Thoracic aorta (tissue), 2 donors: ENCODE measurements at regions not wholly inside any gene's neighbourhood (a gene's known extent, or its start where the extent isn't known, plus 50 kb on each side); places are given as distances from the start of the nearest gene placed in this dataset.

Experiments
- ATAC-seq: fragments of 150-250 bp; one replicate; pipeline ENCODE4 v1.8.0; 2017; ENCODE audit warnings: low read depth; ENCODE audit not compliant: insufficient number of reproducible peaks, low FRiP score
- DNase-seq: peaks from one replicate; pipeline ENCODE4 v3.0.0-alpha.2; 2020; ENCODE audit warnings: low spot score
- H3K27ac ChIP-seq, 2 donors: fragments of 200-600 bp; sonication (generic); 1 replicate in 1 of 2; 2 replicates in 1 of 2; pipeline ENCODE4 v1.5.1; 2016; ENCODE audit warnings: mild to moderate bottlenecking in 2 of 2, moderate library complexity in 2 of 2
- H3K27me3 ChIP-seq: fragments of 200-600 bp; sonication (generic); replicated peaks from 2 replicates; pipeline ENCODE4 v1.6.0; 2016; ENCODE audit warnings: mild to moderate bottlenecking; ENCODE audit not compliant: insufficient read depth
- H3K36me3 ChIP-seq: fragments of 200-600 bp; sonication (generic); one replicate; pipeline ENCODE4 v1.5.1; 2016
- H3K4me1 ChIP-seq, 2 donors: fragments of 200-600 bp; sonication (generic); 1 replicate in 1 of 2; 2 replicates in 1 of 2; pipeline versions ENCODE4 v1.5.1 to v1.6.0; 2016; ENCODE audit warnings: low read depth in 2 of 2, mild to moderate bottlenecking in 1 of 2; ENCODE audit not compliant: control insufficient read depth in 1 of 2
- H3K4me3 ChIP-seq: fragments of 200-600 bp; sonication (generic); 2 replicates; pipeline ENCODE4 v1.5.1; 2016; ENCODE audit warnings: mild to moderate bottlenecking
- H3K9me3 ChIP-seq: fragments of 200-600 bp; sonication (generic); 2 replicates; pipeline ENCODE4 v1.5.1; 2016
- TF ChIP-seq, protein P1 (sequence below): fragments of 200-600 bp; sonication (generic); IDR thresholded peaks from one replicate; pipeline ENCODE4 v1.5.1; 2019; ENCODE audit warnings: antibody characterized with exemption

DNA sequence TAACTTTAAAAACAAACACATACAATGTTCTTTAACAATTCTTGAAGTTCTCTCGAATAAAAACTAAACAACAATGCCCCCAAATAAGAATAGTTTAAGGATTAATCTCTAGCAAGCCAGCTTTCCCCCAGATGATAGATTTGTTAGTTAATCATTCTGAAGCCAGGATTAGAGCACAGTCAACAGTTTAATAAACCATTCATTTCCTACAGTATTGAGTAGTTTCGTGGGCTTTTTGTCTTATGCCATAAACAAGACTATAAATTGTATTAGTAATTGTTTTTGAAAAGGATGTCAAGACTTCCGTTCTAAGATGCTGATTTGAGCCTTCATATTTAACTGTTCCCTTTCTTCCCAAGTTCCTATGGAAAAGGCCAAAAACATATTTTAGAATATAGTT lies 136.6 kb downstream of the PIK3R1 start:
- DNase-seq (no peak), ATAC-seq (no peak)
- Histone ChIP-seq H3K36me3 (no peaks in the 10 kb centered on the region), H3K4me1 (no peaks in the 10 kb centered on the region), H3K27ac (no peak overlapping the region), H3K4me3 (no peak overlapping the region), H3K9me3 (no peaks in the 10 kb centered on the region), H3K27me3 (no peaks in the 10 kb centered on the region)
- TF ChIP-seq, protein P1, sequence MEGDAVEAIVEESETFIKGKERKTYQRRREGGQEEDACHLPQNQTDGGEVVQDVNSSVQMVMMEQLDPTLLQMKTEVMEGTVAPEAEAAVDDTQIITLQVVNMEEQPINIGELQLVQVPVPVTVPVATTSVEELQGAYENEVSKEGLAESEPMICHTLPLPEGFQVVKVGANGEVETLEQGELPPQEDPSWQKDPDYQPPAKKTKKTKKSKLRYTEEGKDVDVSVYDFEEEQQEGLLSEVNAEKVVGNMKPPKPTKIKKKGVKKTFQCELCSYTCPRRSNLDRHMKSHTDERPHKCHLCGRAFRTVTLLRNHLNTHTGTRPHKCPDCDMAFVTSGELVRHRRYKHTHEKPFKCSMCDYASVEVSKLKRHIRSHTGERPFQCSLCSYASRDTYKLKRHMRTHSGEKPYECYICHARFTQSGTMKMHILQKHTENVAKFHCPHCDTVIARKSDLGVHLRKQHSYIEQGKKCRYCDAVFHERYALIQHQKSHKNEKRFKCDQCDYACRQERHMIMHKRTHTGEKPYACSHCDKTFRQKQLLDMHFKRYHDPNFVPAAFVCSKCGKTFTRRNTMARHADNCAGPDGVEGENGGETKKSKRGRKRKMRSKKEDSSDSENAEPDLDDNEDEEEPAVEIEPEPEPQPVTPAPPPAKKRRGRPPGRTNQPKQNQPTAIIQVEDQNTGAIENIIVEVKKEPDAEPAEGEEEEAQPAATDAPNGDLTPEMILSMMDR: no peak

DNA sequence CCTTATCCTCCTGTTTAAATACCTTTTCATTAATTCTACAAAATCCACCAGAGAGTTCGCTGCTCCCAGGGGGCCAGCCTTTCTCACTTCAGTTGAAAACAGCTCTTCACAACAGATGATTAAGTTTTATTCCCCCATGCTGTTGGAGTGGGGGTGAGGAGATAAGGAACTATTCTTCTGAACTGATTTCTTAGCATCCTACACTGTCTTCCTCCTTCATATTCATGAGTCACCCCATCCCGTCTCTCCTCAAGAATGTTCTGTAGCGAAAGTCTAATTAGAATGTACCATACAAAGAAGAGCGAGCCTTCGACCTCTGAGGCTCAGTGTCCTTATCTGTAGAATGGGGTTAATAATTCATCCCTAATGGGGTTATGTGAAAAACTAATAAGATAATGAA lies 138.0 kb downstream of the PIK3R1 start:
- Histone ChIP-seq H3K27me3 (no peaks in the 10 kb centered on the region), H3K36me3 (no peaks in the 10 kb centered on the region), H3K27ac (no peak overlapping the region), H3K4me3 (no peak overlapping the region), H3K4me1 (no peaks in the 10 kb centered on the region), H3K9me3 (no peaks in the 10 kb centered on the region)
- TF ChIP-seq, protein P1: no peak
- no peak for DNase-seq
- no peak for ATAC-seq

DNA sequence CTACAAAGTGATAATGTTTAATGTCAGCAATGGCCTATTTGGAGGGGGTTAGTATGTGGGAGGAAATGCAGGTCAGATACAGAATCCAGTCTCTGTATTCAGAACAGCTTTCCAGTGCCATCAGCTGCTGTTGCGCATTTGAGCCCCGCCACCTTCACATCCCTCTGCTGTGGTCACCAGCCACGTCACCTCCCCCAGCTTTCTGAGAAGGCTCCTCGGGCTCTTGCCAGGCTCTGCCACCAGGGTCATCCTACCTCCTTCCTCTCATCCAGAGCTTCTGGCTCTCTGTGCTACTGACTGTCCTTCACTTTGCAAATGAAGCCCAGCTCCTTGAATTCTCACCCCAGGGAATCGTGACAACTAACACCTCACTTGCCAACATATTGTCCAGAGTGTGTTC lies 138.8 kb downstream of the PIK3R1 start:
- Histone ChIP-seq H3K9me3 (no peaks in the 10 kb centered on the region), H3K36me3 (no peaks in the 10 kb centered on the region), H3K27me3 (no peaks in the 10 kb centered on the region), H3K4me1 (no peaks in the 10 kb centered on the region), H3K4me3 (no peak overlapping the region), H3K27ac (no peak overlapping the region)
- no peak for DNase-seq
- ATAC-seq: no peak
- TF ChIP-seq, protein P1: no peak

DNA sequence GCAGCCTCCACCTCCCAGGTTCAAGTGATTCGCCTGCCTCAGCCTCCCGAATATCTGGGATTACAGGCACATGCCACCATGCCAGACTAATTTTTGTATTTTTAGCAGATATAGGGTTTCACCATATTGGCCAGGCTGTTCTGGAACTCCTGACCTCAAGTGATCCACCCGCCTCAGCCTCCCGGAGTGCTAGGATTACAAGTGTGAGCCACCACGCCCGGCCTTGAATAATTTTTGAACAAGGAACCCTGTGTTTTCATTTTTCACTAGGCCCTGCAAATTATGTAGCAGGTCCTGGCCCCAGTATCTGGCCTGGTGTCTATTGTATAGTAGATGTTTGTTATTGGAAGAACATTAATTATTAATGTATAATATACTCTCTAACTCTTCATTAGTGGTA lies 140.7 kb downstream of the PIK3R1 start:
- H3K27ac ChIP-seq: no peak overlapping the region
- DNase-seq (no peak), ATAC-seq (no peak)
- H3K4me1 ChIP-seq: no peaks in the 10 kb centered on the region
- no peaks in the 10 kb centered on the region for H3K36me3 ChIP-seq
- no peak overlapping the region for H3K4me3 ChIP-seq
- TF ChIP-seq, protein P1: no peak
- H3K27me3 ChIP-seq: no peaks in the 10 kb centered on the region
- no peaks in the 10 kb centered on the region for H3K9me3 ChIP-seq

DNA sequence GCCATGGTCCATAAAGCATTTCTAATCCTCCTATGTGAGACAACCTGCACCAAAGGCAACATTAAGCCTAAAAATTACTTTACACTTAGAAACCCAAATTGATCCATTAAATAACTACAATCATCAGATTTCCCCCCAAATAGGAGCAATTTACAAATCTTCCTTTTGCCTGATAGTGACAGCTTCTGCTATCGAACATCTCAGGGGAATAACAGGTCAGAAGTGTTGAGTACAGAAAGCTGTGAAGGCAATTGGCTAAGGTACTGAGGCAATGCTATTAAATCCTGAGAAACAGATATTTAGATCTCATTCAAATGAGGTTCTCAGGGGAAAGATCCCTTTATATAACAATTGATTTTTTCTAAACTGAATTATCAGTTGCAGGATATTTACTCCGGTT lies 141.1 kb downstream of the PIK3R1 start:
- Histone ChIP-seq H3K36me3 (no peaks in the 10 kb centered on the region), H3K4me1 (no peaks in the 10 kb centered on the region), H3K27ac (no peak overlapping the region), H3K4me3 (no peak overlapping the region), H3K9me3 (no peaks in the 10 kb centered on the region), H3K27me3 (no peaks in the 10 kb centered on the region)
- no peak for DNase-seq
- TF ChIP-seq, protein P1: no peak
- no peak for ATAC-seq
